HUDEP-2 (cell line): ENCODE measurements at regions not wholly inside any gene's neighbourhood (a gene's known extent, or its start where the extent isn't known, plus 50 kb on each side); places are given as distances from the start of the nearest gene placed in this dataset.

Experiments
- DNase-seq, 76 experiments: peaks; one replicate each; lab custom pipeline; 2025; ENCODE audit not compliant: unreplicated experiment in 76 of 76; lab: John Stamatoyannopoulos, UW

- no peak for DNase-seq
These were observed 298.0 kb downstream of the TMEM114 start for GRCh38 chr16:8292271-8292670.

- DNase-seq, result no peak
These were observed 304.0 kb downstream of the TMEM114 start for GRCh38 chr16:8286348-8286747.

GRCh38 chr16:8283195-8283594 lies 307.1 kb downstream of the TMEM114 start:
- no peak for DNase-seq

GRCh38 chr16:8278031-8278580 lies 312.2 kb downstream of the TMEM114 start:
- no peak for DNase-seq

- DNase-seq, result no peak
These were observed 319.0 kb downstream of the TMEM114 start for GRCh38 chr16:8271344-8271743.

- no peak for DNase-seq
These were observed 328.0 kb downstream of the TMEM114 start for GRCh38 chr16:8262299-8262698.

- DNase-seq, result no peak
These were observed 330.2 kb downstream of the TMEM114 start for GRCh38 chr16:8260140-8260539.

GRCh38 chr16:8258523-8258922 lies 331.8 kb downstream of the TMEM114 start:
- DNase-seq, result no peak

GRCh38 chr16:8257561-8257960 lies 332.8 kb downstream of the TMEM114 start:
- no peak for DNase-seq

GRCh38 chr16:8254405-8254804 lies 335.9 kb downstream of the TMEM114 start:
- DNase-seq, result no peak

GRCh38 chr16:8253718-8254117 lies 336.6 kb downstream of the TMEM114 start:
- no peak for DNase-seq

- no peak for DNase-seq
These were observed 338.6 kb downstream of the TMEM114 start for GRCh38 chr16:8251727-8252126.

GRCh38 chr16:8251298-8251697 lies 339.0 kb downstream of the TMEM114 start:
- no peak for DNase-seq

- no peak for DNase-seq
These were observed 342.3 kb downstream of the TMEM114 start for GRCh38 chr16:8247993-8248392.

- DNase-seq, result no peak
These were observed 346.3 kb downstream of the TMEM114 start for GRCh38 chr16:8243981-8244380.

GRCh38 chr16:8241408-8241807 lies 348.9 kb downstream of the TMEM114 start:
- DNase-seq, result no peak

- no peak for DNase-seq
These were observed 350.9 kb downstream of the TMEM114 start for GRCh38 chr16:8239443-8239842.

- DNase-seq, result no peak
These were observed 352.9 kb downstream of the TMEM114 start for GRCh38 chr16:8237452-8237851.

GRCh38 chr16:8236816-8237215 lies 353.5 kb downstream of the TMEM114 start:
- DNase-seq, result no peak

GRCh38 chr16:8230497-8230896 lies 359.8 kb downstream of the TMEM114 start:
- DNase-seq, result no peak

- no peak for DNase-seq
These were observed 361.2 kb downstream of the TMEM114 start for GRCh38 chr16:8229011-8229520.

GRCh38 chr16:8217201-8217600 lies 373.1 kb downstream of the TMEM114 start:
- no peak for DNase-seq

- no peak for DNase-seq
These were observed 385.5 kb downstream of the TMEM114 start for GRCh38 chr16:8204769-8205168.
